DOHH2 (cell line): ENCODE measurements at regions not wholly inside any gene's neighbourhood (a gene's known extent, or its start where the extent isn't known, plus 50 kb on each side); places are given as distances from the start of the nearest gene placed in this dataset.

Experiments used
- H3F3A ChIP-seq: fragments of 200-600 bp; sonication (generic), shearing (Covaris generic); 2 replicates; pipeline ENCODE4 v1.6.0; 2016; ENCODE audit warnings: antibody characterized with exemption, mild to moderate bottlenecking; ENCODE audit not compliant: control insufficient read depth, insufficient read depth
- H3K27ac ChIP-seq: fragments of 200-600 bp; sonication (generic); 2 replicates; pipeline ENCODE4 v1.5.1; 2014; ENCODE audit warnings: low read depth, mild to moderate bottlenecking, low read length, moderate library complexity
- H3K27me3 ChIP-seq: fragments of 200-600 bp; sonication (generic); 2 replicates; pipeline ENCODE4 v1.6.1; 2014; ENCODE audit warnings: mild to moderate bottlenecking, low read length, mixed read lengths; ENCODE audit not compliant: control insufficient read depth
- H3K36me3 ChIP-seq: fragments of 200-600 bp; sonication (generic); 2 replicates; pipeline ENCODE4 v1.6.1; 2014; ENCODE audit warnings: mild to moderate bottlenecking, low read length, moderate library complexity, mixed read lengths; ENCODE audit not compliant: control insufficient read depth
- H3K4me1 ChIP-seq: fragments of 200-600 bp; sonication (generic); 2 replicates; pipeline ENCODE4 v1.6.1; 2014; ENCODE audit warnings: mild to moderate bottlenecking, low read length, mixed read lengths; ENCODE audit not compliant: control insufficient read depth
- H3K4me2 ChIP-seq: fragments of 200-600 bp; sonication (generic); 2 replicates; pipeline ENCODE4 v1.6.0; 2014; ENCODE audit warnings: mild to moderate bottlenecking, low read length, moderate library complexity
- H3K4me3 ChIP-seq: fragments of 200-600 bp; sonication (generic); 2 replicates; pipeline ENCODE4 v1.5.1; 2014; ENCODE audit warnings: mild to moderate bottlenecking, low read length, mixed read lengths
- H3K79me2 ChIP-seq: fragments of 200-600 bp; sonication (generic); 2 replicates; pipeline ENCODE4 v1.6.1; 2014; ENCODE audit warnings: mild to moderate bottlenecking, low read length, mixed read lengths; ENCODE audit not compliant: control insufficient read depth
- H3K9me2 ChIP-seq: fragments of 200-600 bp; sonication (generic); replicated peaks from 2 replicates; pipeline ENCODE4 v1.6.1; 2014; ENCODE audit warnings: mild to moderate bottlenecking, low read length, mixed read lengths; ENCODE audit not compliant: control insufficient read depth
- H3K9me3 ChIP-seq: fragments of 200-600 bp; sonication (generic); 2 replicates; pipeline ENCODE4 v1.6.1; 2014; ENCODE audit warnings: antibody characterized with exemption, low read length, mixed read lengths; ENCODE audit not compliant: control insufficient read depth, insufficient read depth
- H4K20me1 ChIP-seq: fragments of 200-600 bp; sonication (generic); 2 replicates; pipeline ENCODE4 v1.6.0; 2014; ENCODE audit warnings: low read depth, mild to moderate bottlenecking, antibody characterized with exemption, low read length, moderate library complexity; ENCODE audit not compliant: control insufficient read depth, insufficient read depth
- CTCF ChIP-seq: fragments of 200-600 bp; sonication (generic); IDR thresholded peaks from one replicate; pipeline ENCODE4 v1.5.1; 2014; ENCODE audit warnings: antibody characterized with exemption, mild to moderate bottlenecking, low read depth, low read length; ENCODE audit not compliant: poor library complexity, severe bottlenecking
- EZH2phosphoT487 ChIP-seq: fragments of 200-600 bp; sonication (generic); IDR thresholded peaks from 2 replicates; pipeline ENCODE4 v1.6.1; 2017; ENCODE audit warnings: borderline replicate concordance, mild to moderate bottlenecking, antibody characterized with exemption, low read length, moderate library complexity, mixed read lengths

- H3K27ac ChIP-seq, result no peak overlapping the region
- H3K36me3 ChIP-seq, result no peaks in the 10 kb centered on the region
- H3K27me3 ChIP-seq, result no peaks in the 10 kb centered on the region
- H4K20me1 ChIP-seq, result no peaks in the 10 kb centered on the region
- TF ChIP-seq CTCF (no peak), EZH2phosphoT487 (no peak)
- H3F3A ChIP-seq, result no peaks in the 10 kb centered on the region
- no peaks in the 10 kb centered on the region for H3K9me2 ChIP-seq
- H3K4me1 ChIP-seq, result no peaks in the 10 kb centered on the region
- H3K79me2 ChIP-seq, result no peaks in the 10 kb centered on the region
- no peak overlapping the region for H3K4me3 ChIP-seq
- H3K4me2 ChIP-seq, result no peak overlapping the region
- H3K9me3 ChIP-seq, result no peaks in the 10 kb centered on the region
Observed at GRCh38 chr2:186254759-186255158, 231.3 kb upstream of the ZC3H15 start.

DNA sequence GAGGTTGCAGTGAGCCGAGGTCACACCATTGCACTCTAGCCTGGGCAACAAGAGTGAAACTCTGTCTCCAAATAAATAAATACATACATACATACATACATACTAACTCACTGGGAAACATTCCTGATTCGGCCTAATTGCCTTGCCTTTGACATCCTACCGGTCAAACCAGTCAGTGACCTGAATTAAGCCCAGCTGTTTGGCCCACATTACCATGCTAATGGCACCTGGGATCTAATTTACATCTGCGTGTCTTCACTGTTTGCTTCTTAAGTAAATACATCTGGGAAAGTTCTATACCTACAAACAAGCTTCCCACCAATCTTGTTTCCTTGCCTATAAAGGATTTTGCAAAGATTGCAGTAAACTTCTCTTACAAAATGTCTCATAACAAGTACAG lies 230.2 kb upstream of the ZC3H15 start:
- Histone ChIP-seq H3K4me2 (no peak overlapping the region), H3K27me3 (no peaks in the 10 kb centered on the region)

DNA sequence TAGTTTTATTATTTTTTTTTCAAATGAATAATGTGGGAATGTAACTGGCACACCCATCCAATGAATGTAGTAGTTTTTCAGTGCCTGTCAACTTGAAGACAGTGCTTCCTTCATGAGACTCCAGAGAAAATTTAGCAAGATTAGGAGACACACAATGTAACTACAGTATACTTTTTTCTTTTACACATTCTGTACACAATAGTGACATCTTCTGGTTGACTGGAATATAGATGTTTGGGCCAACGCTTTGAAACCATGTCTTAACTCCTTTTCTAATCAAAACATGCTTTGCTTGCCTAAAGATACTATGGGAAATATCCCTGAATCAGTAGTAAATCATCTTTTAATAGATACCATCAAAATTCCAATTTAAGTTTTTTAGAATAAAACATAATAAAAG lies 229.5 kb upstream of the ZC3H15 start:
- no peak overlapping the region for H3K27ac ChIP-seq
- H3K4me3 ChIP-seq, result no peak overlapping the region
- peak; percentile 56 for TF ChIP-seq CTCF
- no peak for TF ChIP-seq EZH2phosphoT487
- H3K36me3 ChIP-seq, result no peaks in the 10 kb centered on the region
- no peak overlapping the region for H3K4me2 ChIP-seq
- H3K9me2 ChIP-seq, result no peaks in the 10 kb centered on the region
- no peaks in the 10 kb centered on the region for H4K20me1 ChIP-seq
- no peaks in the 10 kb centered on the region for H3F3A ChIP-seq
- no peaks in the 10 kb centered on the region for H3K27me3 ChIP-seq
- no peaks in the 10 kb centered on the region for H3K9me3 ChIP-seq
- no peaks in the 10 kb centered on the region for H3K4me1 ChIP-seq
- H3K79me2 ChIP-seq, result no peaks in the 10 kb centered on the region

More for the DNA sequence above, 230.2 kb upstream of the ZC3H15 start:
- TF ChIP-seq CTCF (no peak), EZH2phosphoT487 (no peak)
- no peaks in the 10 kb centered on the region for H3K9me3 ChIP-seq
- no peaks in the 10 kb centered on the region for H3K79me2 ChIP-seq
- no peak overlapping the region for H3K27ac ChIP-seq
- no peaks in the 10 kb centered on the region for H4K20me1 ChIP-seq
- no peaks in the 10 kb centered on the region for H3F3A ChIP-seq
- H3K9me2 ChIP-seq, result no peaks in the 10 kb centered on the region
- H3K4me3 ChIP-seq, result no peak overlapping the region
- H3K4me1 ChIP-seq, result no peaks in the 10 kb centered on the region
- no peaks in the 10 kb centered on the region for H3K36me3 ChIP-seq
